ENCODE measurements at regions not wholly inside any gene's neighbourhood (a gene's known extent, or its start where the extent isn't known, plus 50 kb on each side); places are given as distances from the start of the nearest gene placed in this dataset.

GRCh38 chr13:33917190-33917589 is 99.2 kb downstream of the RFC3 start:
- TF ChIP-seq POLR2A (IDR thresholded peaks at IDR 0.05) (no peak), CTCF (IDR thresholded peaks at IDR 0.05) (no peak)

Measured in thyroid gland (tissue), 4 donors.